ENCODE measurements at regions not wholly inside any gene's neighbourhood (a gene's known extent, or its start where the extent isn't known, plus 50 kb on each side); places are given as distances from the start of the nearest gene placed in this dataset.

- peaks cover 28% of the 10 kb centered on the region for H3K36me3 Mint-ChIP-seq
Observed at GRCh38 chr13:73793361-73793760, 340.8 kb downstream of the KLF12 start.

GRCh38 chr13:73792796-73793195 is 341.4 kb downstream of the KLF12 start:
- H3K27ac Mint-ChIP-seq = no peak overlapping the region
- peaks cover 60% of the 10 kb centered on the region for H3K4me1 Mint-ChIP-seq
- no peaks in the 10 kb centered on the region for H3K9me3 Mint-ChIP-seq
- H3K4me3 Mint-ChIP-seq = no peak overlapping the region
- no peaks in the 10 kb centered on the region for H3K27me3 Mint-ChIP-seq
- H3K36me3 Mint-ChIP-seq = peaks cover 24% of the 10 kb centered on the region

More at GRCh38 chr13:73793361-73793760, 340.8 kb downstream of the KLF12 start:
- H3K4me3 Mint-ChIP-seq = no peak overlapping the region
- H3K27me3 Mint-ChIP-seq = no peaks in the 10 kb centered on the region
- H3K4me1 Mint-ChIP-seq = peaks cover 66% of the 10 kb centered on the region
- no peak overlapping the region for H3K27ac Mint-ChIP-seq
- H3K9me3 Mint-ChIP-seq = no peaks in the 10 kb centered on the region

- H3K27ac Mint-ChIP-seq = no peak overlapping the region
- no peaks in the 10 kb centered on the region for H3K9me3 Mint-ChIP-seq
- H3K4me1 Mint-ChIP-seq = peaks cover 47% of the 10 kb centered on the region
- H3K27me3 Mint-ChIP-seq = no peaks in the 10 kb centered on the region
- H3K4me3 Mint-ChIP-seq = no peak overlapping the region
- peaks cover 31% of the 10 kb centered on the region for H3K36me3 Mint-ChIP-seq
Observed at GRCh38 chr13:73782450-73783449, 351.5 kb downstream of the KLF12 start.

- H3K9me3 Mint-ChIP-seq = peaks cover 9% of the 10 kb centered on the region
Observed at GRCh38 chr13:73781384-73781783, 352.8 kb downstream of the KLF12 start.

GRCh38 chr13:73779881-73780280 is 354.3 kb downstream of the KLF12 start:
- H3K27ac Mint-ChIP-seq = no peak overlapping the region
- H3K9me3 Mint-ChIP-seq = peaks cover 9% of the 10 kb centered on the region
- no peak overlapping the region for H3K4me3 Mint-ChIP-seq
- H3K4me1 Mint-ChIP-seq = peaks cover 44% of the 10 kb centered on the region
- no peaks in the 10 kb centered on the region for H3K27me3 Mint-ChIP-seq
- H3K36me3 Mint-ChIP-seq = peaks cover 30% of the 10 kb centered on the region

More at GRCh38 chr13:73781384-73781783, 352.8 kb downstream of the KLF12 start:
- Mint-ChIP-seq H3K27ac (no peak overlapping the region), H3K4me1 (peaks cover 52% of the 10 kb centered on the region), H3K4me3 (no peak overlapping the region), H3K27me3 (no peaks in the 10 kb centered on the region), H3K36me3 (peaks cover 35% of the 10 kb centered on the region)

- H3K4me3 Mint-ChIP-seq = no peak overlapping the region
- peaks cover 32% of the 10 kb centered on the region for H3K36me3 Mint-ChIP-seq
- H3K4me1 Mint-ChIP-seq = peaks cover 41% of the 10 kb centered on the region
- H3K9me3 Mint-ChIP-seq = peaks cover 18% of the 10 kb centered on the region
- no peak overlapping the region for H3K27ac Mint-ChIP-seq
- no peaks in the 10 kb centered on the region for H3K27me3 Mint-ChIP-seq
Observed at GRCh38 chr13:73778242-73778864, 355.9 kb downstream of the KLF12 start.

GRCh38 chr13:73777134-73777533 is 357.1 kb downstream of the KLF12 start:
- Mint-ChIP-seq H3K27ac (no peak overlapping the region), H3K27me3 (no peaks in the 10 kb centered on the region), H3K9me3 (peaks cover 18% of the 10 kb centered on the region), H3K4me1 (peaks cover 41% of the 10 kb centered on the region), H3K4me3 (no peak overlapping the region), H3K36me3 (peaks cover 37% of the 10 kb centered on the region)

- Mint-ChIP-seq H3K36me3 (peaks cover 41% of the 10 kb centered on the region), H3K4me1 (peaks cover 45% of the 10 kb centered on the region), H3K9me3 (peaks cover 18% of the 10 kb centered on the region), H3K27ac (no peak overlapping the region), H3K27me3 (no peaks in the 10 kb centered on the region), H3K4me3 (no peak overlapping the region)
Observed at GRCh38 chr13:73776151-73776785, 357.9 kb downstream of the KLF12 start.

GRCh38 chr13:73773168-73773549 is 361.0 kb downstream of the KLF12 start:
- H3K4me3 Mint-ChIP-seq = no peak overlapping the region
- H3K36me3 Mint-ChIP-seq = peaks cover 30% of the 10 kb centered on the region
- peaks cover 60% of the 10 kb centered on the region for H3K4me1 Mint-ChIP-seq
- peaks cover 18% of the 10 kb centered on the region for H3K9me3 Mint-ChIP-seq
- H3K27ac Mint-ChIP-seq = peak overlapping the region; percentile 71
- H3K27me3 Mint-ChIP-seq = no peaks in the 10 kb centered on the region

- Mint-ChIP-seq H3K27ac (peak overlapping the region; percentile 71), H3K36me3 (peaks cover 30% of the 10 kb centered on the region)
Observed at GRCh38 chr13:73772449-73773167, 361.6 kb downstream of the KLF12 start.

GRCh38 chr13:73767747-73768315 is 366.4 kb downstream of the KLF12 start:
- H3K4me1 Mint-ChIP-seq = peaks cover 87% of the 10 kb centered on the region

More at GRCh38 chr13:73772449-73773167, 361.6 kb downstream of the KLF12 start:
- Mint-ChIP-seq H3K9me3 (peaks cover 18% of the 10 kb centered on the region), H3K27me3 (no peaks in the 10 kb centered on the region), H3K4me1 (peaks cover 66% of the 10 kb centered on the region), H3K4me3 (no peak overlapping the region)

GRCh38 chr13:73767191-73767741 is 366.9 kb downstream of the KLF12 start:
- Mint-ChIP-seq H3K4me3 (peak overlapping the region; percentile 61), H3K9me3 (no peaks in the 10 kb centered on the region), H3K27ac (peak overlapping the region; percentile 95), H3K4me1 (peaks cover 87% of the 10 kb centered on the region), H3K36me3 (peaks cover 15% of the 10 kb centered on the region), H3K27me3 (no peaks in the 10 kb centered on the region)

More at GRCh38 chr13:73767747-73768315, 366.4 kb downstream of the KLF12 start:
- H3K36me3 Mint-ChIP-seq = peaks cover 19% of the 10 kb centered on the region
- no peaks in the 10 kb centered on the region for H3K27me3 Mint-ChIP-seq
- H3K9me3 Mint-ChIP-seq = no peaks in the 10 kb centered on the region
- H3K4me3 Mint-ChIP-seq = peak overlapping the region; percentile 61
- H3K27ac Mint-ChIP-seq = peak overlapping the region; percentile 85

GRCh38 chr13:73765651-73766384 is 368.4 kb downstream of the KLF12 start:
- H3K36me3 Mint-ChIP-seq = peaks cover 12% of the 10 kb centered on the region
- H3K4me3 Mint-ChIP-seq = peak overlapping the region; percentile 81
- H3K27ac Mint-ChIP-seq = peak overlapping the region; percentile 99
- H3K27me3 Mint-ChIP-seq = no peaks in the 10 kb centered on the region
- no peaks in the 10 kb centered on the region for H3K9me3 Mint-ChIP-seq
- H3K4me1 Mint-ChIP-seq = peaks cover 89% of the 10 kb centered on the region

GRCh38 chr13:73759434-73759833 is 374.8 kb downstream of the KLF12 start:
- Mint-ChIP-seq H3K27me3 (no peaks in the 10 kb centered on the region), H3K4me3 (no peak overlapping the region), H3K27ac (peak overlapping the region; percentile 53), H3K9me3 (no peaks in the 10 kb centered on the region), H3K36me3 (peaks cover 12% of the 10 kb centered on the region), H3K4me1 (peaks cover 91% of the 10 kb centered on the region)

All from activated naive CD4-positive, alpha-beta T cell treated with anti-CD3 and anti-CD28 coated beads, Interleukin-2, amount 50 U/mL, for 24 hours (primary cell).